HG02623 (cell line): ENCODE measurements at regions not wholly inside any gene's neighbourhood (a gene's known extent, or its start where the extent isn't known, plus 50 kb on each side); places are given as distances from the start of the nearest gene placed in this dataset.

Experiments
- ATAC-seq: cut with Tn5 transposase; IDR thresholded peaks from one replicate; pipeline ENCODE4 v1.9.1; 2021; ENCODE audit warnings: moderate library complexity; ENCODE audit not compliant: unreplicated experiment

DNA sequence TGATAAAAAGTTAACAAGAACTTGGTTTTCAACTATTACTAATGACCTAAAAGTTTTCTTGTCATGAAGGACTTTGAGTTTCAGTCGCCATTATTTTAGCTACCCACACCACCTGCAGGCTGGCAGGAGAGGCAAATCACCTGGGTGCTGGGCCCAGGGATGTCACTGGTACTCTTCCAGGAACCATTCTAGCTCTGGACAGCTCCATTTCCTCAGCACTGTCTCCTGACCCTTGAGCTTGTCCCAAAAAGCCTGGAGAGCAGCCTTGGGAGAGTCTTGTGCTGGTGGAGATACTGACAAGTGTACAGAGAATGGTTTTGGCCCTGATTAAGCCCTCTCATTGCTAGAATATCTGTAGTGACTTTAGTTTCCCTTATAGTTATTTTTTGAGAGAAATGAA, 1924.1 kb upstream of the WWC1 start:
- ATAC-seq, result no peak

DNA sequence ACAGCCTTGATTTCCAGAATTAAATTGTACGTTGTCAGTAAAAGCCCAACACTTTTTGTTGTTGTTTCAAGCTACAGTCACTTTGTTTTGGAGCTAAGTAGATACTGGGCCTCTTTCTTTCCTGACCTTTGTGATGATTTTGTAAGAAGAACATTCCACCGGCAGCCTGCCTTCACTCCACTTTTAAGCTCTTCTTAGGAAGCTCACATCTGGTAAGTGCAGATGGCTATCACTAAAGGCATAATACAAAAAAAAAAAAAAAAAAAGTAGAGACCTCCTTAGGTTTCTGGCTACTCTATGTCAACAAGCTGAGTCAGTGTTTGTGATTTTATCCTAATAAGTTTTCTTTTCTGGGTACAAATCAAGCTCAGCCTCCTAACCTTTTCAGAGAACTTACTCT, 1922.1 kb upstream of the WWC1 start:
- no peak for ATAC-seq

DNA sequence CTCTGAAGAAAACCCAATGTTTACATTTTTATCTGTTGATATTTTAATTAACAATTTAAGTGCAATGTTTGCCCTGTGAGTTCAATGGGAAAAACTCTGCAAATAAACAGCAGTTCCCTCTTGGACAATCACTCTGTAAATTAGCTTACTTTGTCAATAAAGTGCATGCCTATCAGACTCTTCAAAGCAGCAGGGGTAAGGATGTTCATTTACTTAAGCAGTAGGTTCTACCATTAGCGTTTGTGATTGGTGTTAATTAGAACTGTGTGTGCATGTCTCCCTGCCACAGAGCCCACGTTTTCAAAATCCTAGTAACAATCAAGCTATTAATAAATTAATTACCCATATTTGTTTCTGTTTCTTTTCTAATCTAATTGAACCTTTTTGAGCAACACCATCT, 1921.6 kb upstream of the WWC1 start:
- ATAC-seq, result no peak

DNA sequence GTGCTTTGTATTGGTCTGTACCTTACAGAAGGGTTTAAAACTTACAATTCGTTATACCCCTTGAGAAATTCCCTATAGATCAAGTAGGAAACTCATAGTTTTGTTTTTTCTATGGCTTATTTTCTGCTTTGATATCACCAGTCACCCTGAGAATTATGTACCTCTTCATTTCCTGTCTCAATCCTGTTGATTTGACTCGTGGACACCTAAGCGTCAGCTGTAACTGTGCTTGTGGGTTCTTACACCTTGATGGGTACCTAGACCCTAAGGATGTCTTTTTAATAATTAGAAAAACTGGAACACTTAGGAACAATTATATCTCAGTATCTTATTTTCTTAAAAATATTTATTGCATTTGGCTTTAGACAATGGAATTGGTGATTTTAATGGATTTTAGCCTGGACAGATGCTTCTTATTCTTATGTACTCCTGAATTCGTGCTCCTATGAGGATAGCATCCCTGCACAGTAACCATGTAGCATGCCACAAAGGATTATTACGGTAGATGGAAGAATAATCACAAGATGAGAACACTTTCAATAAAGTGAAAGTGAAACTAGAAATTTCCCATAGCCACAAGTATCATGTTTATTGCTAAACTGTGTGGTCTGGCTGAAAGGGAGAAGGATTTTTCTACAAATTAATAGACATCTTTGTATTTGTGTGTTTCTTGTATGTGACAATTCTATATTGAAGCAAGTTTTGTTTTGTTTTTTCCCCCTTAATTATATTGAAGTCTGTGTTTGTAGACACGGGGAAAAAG, 1920.3 kb upstream of the WWC1 start:
- ATAC-seq, result no peak

DNA sequence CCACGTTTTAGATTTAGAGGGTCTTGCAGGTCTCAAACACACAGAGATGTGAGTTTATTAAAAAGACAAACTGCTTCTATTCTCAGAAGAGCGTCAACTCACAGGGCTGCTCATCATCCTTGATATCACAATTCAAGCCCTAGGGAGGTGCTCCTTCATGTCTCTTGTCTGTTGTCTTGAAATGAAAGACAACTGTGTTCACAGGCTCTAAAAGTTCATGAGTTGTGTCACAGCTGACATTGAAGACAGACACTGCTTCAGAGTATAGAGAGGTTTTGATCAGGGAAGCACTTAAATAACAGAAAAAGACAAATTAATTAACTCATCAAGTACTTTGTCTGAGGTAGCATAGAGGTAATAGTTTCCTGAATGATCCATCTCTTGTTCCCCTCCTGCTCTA, 1917.6 kb upstream of the WWC1 start:
- no peak for ATAC-seq

DNA sequence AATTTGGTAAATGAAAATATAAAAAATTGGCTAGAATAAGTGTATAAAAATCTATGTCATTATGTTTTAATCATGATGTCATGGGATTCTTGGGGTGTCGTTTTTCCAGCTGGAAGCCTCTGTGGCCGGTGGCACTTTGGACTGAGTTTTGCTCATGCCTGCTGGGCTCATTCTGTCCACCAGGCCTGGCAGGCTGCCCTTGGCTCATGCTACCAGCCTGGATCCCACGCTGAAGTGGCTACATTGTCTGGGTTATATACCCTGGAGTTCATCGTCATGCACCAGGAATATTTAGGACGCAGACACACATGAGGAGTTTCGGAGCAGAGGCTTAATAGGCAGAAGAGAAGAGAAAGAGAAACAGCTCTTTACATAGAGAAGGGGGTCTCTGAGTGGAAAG, 1913.7 kb upstream of the WWC1 start:
- ATAC-seq, result no peak

DNA sequence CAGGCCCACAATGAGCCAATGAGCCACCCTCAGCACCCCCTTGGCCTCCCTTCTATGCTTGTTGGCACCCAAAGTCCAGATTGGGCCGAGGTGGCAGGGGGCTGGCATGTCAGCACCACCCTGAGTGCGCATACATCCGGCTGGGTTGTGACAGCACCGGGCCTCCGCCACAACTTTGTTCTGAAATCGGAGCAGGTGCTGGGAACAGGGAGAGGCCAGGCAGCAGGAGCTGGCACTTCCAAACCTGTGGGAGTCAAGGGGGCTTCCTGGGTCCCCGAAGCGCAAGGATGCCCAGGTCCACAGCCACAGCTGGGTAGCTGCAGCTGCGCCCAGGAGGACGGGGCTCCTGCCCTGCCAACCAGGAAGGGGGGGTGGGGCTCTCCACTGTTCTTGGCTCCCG, 1911.9 kb upstream of the WWC1 start:
- no peak for ATAC-seq

DNA sequence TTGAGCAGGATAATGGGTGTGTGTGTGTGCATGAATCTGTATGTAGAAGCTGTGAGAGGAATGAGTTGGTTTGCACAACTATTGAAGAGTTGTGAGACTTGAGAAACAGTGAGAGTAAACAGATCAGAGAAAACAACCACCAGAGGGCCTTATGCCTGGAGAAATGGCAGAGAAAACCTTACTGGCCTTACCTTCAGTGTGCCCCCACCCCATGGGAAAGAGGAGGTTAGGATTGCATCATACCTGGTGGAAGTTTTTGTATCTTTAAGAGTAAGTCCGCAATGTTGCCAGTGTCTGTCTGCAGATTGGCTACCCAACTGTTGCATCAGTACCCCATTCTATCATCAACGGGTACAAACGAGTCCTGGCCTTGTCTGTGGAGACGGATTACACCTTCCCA, 1909.4 kb upstream of the WWC1 start:
- no peak for ATAC-seq

DNA sequence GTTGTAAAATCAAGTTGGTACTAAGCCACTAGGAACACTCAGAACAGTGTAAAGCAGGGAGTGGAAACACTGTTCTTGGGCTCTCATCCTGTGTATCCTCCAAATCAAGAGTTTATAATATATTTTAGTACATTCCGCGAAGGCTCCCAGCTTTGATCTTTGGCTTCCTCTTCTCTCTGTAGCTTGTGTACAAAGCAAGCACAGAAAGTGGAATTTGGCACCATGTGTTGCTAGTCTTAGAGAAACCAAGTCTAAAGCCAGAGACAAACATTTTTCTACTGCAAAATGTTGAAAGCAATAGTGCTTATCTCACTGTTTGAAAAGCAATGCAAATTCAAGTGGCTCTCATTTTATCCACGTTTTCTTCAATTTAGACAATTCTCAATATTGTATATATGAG, 1893.3 kb upstream of the WWC1 start:
- ATAC-seq, result no peak

DNA sequence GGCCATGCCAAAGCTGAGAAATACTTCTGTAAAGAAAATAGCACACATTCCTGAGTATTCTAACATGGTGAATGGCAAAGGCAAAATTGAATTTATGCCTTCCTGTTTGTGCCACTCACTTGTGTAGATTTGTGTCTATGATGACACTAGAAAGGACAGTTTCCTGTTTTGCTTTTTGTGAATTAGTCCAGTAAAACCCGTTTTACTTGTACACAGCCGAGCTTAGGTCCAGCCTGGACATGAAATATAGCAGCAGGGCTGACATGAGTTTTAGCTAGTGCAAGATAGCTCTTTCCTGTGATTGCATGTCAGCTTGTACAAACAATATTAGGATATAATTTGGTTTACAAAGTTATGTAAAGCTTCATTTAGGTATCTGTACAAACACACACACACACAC, 1891.7 kb upstream of the WWC1 start:
- no peak for ATAC-seq

DNA sequence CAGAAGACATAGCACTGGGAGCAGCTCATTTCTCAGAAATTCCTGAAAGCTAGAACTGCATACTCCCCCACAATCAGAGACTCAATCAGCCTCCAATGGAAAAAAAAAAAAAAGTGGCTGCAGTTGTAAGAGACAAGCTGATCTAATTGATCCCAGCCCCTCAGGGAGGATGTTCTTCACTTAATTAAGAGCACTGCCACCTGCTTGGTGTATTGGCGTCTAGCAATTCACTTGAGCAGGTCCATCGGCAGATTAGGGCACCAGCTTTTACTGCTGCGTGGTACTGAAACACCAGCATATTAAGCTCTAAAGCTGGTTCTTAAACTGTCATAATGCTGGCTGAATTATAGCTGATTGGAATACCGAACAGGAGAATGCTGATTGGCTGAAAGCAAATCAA, 1890.1 kb upstream of the WWC1 start:
- no peak for ATAC-seq

DNA sequence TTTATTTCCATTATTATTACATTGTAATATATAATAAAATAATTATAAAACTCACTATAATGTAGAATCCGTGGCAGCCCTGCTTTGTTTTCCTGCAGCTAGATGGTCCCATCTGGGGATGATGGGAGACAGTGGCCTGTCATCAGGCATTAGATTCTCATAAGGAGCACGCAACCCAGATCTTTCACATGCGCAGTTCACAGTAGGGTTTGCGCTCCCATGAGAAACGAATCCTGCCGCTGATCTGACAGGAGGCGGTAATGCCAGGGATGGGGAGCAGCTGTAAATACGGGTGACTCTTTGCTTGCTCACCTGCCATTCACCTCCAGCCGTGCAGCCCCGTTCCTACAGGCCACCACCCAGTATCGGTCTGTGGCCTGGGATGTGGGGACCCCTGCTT, 1879.3 kb upstream of the WWC1 start:
- no peak for ATAC-seq

DNA sequence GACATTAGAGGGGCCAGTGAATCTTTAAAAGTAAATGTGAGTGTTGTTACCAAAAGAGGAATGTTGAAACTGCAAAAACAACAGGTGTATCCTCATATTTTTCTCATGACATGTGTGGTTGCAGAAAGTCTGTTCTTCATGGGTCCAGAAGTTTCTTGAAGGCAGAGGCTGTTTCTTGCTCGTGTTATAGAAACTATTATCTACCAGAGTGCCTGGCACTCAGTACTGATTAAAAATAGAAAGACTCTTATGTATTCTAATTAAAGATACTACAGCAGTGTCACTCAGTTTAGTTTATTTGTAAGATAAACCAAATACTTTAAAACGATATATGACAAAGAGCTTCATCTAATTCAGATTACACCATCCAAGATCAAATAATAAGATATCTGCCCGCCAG, 1864.2 kb upstream of the WWC1 start:
- no peak for ATAC-seq

DNA sequence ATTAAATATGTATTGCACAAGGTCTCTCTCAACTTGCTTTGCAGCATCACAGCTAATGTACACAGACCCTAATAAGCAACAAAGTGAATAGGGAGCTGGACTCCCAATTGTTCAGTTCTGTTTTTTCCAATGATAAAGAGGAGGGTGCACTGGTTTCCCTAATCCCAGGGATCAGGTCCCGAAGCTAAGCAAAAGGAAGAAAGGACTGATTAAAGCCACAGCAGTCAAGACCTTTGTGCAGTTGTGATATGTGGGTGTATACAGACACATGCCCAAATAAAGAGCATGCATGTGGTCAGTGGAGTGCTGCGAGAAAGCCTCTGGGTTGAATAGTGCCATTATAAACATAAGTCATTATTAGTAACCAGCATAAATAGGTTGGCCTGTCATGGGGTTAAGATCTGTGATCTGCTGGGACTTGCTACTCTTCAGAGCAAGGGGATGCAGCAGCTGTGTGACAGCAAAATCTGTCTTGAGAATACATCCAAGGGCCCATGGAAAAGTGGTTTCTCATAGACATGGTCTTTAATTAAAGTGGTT, 1863.1 kb upstream of the WWC1 start:
- no peak for ATAC-seq

DNA sequence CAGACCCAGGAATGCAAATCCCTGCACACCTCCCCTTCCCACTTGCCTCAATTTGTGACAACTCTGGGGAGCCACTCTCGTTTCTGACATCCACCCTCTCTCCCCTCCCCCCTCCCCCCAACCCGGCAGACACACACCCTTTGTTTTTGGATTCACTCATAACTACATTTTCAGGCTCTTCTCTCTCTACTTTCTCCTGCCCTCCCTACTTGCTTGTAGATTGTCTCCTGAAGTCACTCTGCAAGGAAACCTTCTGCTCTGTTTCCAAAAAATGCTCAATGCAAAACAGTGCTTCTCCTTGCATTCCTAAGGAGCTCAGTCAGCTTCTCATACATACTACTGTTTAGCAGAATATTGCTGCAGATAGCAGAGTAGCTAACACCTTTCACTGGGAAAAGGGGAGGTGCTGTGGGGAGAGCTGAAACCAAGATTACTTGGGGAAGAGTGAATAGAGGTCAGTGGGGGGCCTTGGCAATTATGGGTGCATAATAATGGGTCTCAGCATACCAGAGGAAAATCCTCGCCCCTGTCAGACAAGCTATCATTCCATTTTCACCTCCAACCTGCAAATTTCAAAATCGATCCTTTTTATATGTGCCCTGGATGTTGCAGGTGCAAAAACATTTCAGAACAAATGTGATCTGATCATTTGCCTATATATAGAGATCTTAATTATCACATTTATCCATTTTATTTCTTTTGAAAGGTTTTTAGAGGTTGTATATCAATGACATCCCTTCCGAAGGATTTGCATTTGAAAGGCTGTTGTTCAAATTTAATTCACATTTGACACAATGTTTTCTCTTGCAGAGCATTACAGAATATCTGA, 1860.7 kb upstream of the WWC1 start:
- no peak for ATAC-seq

DNA sequence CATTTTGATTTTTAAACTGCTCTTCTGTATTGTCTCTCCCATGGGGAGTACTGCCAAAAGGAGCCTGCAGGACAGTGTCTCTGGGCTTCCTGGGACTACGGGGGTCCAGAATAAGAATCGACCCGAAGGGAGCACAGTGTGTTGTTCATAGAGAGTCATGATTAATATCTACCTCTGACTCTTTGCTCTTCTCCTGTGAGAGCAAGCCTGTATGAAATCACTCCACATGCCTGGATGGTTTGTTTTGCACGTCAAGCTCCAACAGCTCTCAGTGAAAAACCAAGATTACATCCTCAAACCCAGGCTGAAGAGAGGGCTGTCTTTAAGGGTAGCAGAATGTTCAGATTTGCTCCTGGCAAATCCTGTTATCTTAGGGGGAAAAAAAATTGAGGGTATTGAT, 1860.0 kb upstream of the WWC1 start:
- ATAC-seq, result no peak

DNA sequence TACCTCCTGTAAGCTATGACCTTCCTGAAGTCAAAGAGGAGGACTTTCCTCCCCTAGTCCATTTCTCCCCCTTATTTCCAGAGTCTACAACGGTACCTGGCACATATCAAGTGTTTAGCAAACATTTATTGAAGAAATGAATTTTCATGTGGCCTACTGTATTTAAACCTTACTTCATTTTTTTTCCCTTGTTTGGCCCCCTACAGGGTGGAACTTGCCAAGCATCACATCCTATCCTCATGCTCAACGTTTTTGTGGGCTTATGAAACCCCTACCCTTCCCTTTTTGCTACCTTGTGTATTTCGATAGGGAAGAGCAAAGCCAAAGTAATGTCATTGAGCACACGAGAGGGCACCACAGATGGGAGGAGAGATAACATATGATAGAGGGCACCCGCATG, 1857.8 kb upstream of the WWC1 start:
- no peak for ATAC-seq

DNA sequence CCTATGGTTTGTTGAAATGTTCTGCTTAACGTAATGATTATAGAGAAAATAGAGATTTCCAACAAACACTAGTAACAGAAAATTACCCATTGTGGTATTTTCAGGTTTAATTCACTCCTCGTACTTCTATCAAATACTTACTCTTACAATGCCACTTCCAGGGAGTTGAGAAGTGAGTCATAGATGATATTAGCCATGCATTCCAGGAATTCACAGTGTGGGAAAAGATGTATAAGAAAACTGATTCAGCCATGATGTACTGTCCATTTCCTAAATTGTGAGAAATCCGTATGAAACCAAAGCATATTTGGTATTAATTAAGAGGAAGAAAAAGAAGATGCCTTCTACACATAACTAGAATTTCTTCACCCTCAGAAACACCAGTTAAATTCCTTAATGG, 1854.6 kb upstream of the WWC1 start:
- no peak for ATAC-seq

DNA sequence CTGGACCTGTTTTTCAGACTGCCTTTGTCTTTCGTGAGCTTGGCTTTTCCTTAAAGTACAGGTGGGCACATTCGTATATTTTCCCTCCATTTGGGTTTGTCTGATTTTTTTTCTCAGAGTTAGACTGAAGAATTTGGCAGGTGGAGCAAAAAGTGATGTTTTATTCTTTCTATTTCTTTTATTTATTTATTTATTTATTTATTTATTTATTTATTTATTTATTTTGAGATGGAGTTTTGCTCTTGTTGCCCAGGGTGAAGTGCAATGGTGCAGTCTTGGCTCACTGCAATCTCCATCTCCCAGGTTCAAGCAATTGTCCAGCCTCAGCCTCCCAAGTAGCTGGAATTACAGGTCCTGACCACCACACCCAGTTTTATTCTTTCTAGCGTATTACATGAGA, 1805.1 kb upstream of the WWC1 start:
- ATAC-seq, result no peak

DNA sequence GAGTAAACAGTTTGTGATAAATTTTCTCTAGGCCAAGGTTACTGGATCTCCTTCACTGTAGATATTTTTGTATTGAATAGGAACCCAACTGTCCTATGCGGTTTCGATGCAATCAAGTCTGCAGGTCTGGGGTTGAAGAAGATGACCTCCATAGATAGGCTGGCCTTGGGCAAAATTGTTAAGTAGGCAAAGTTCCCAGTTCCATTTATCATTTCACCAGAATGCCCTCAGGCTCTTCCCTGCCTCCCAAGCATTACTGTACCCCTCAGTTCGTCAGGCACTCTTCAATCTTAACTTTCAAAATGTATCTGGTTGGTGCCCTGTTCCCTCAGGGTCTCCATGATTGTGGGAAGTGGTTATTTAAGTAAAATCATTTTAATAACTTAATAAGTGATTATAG, 1802.9 kb upstream of the WWC1 start:
- ATAC-seq, result no peak

DNA sequence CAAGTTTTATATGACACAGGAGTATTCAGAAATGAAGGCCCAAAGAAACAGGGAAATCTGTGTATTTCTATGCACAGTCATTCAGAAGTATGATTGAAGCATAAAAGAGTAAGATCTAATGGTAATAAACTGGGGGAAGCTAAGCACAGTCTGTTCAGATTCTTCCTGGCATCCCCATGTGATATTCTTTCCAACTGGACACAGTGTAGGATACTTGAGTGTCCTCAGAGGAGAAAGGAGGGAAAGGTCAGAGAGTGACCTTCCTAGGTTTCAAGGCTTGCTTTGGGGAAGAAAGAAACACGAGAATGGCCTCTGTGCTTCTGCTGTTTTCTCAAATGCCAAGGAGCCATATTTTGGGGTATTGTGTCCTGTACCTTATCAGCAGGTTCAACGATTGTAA, 1798.4 kb upstream of the WWC1 start:
- no peak for ATAC-seq

DNA sequence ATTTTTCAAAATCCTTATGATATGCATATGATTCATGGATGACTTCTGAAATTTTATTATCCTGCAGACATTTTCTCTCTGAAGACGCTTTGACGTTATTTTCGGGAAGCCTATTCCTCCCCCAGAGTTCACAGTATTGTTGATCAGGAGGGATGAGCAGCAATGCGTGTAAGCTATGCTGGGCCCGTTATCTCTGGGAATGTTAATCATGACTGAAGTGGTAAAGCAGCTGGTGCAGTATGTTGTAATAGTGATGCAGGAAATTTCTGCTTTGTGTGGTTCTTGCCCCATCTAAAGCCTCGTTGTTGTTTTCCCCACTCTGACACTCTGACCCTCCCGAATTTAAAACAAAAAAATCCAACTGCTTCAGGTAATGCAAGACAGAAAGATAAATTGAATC, 1797.8 kb upstream of the WWC1 start:
- no peak for ATAC-seq
